ENCODE measurements at regions not wholly inside any gene's neighbourhood (a gene's known extent, or its start where the extent isn't known, plus 50 kb on each side); places are given as distances from the start of the nearest gene placed in this dataset.
"Not testable (repeated sequence)": the region's sequence is repeated elsewhere in the genome, so short reads cannot be mapped to it uniquely, and the experiment has no call there.

DNA sequence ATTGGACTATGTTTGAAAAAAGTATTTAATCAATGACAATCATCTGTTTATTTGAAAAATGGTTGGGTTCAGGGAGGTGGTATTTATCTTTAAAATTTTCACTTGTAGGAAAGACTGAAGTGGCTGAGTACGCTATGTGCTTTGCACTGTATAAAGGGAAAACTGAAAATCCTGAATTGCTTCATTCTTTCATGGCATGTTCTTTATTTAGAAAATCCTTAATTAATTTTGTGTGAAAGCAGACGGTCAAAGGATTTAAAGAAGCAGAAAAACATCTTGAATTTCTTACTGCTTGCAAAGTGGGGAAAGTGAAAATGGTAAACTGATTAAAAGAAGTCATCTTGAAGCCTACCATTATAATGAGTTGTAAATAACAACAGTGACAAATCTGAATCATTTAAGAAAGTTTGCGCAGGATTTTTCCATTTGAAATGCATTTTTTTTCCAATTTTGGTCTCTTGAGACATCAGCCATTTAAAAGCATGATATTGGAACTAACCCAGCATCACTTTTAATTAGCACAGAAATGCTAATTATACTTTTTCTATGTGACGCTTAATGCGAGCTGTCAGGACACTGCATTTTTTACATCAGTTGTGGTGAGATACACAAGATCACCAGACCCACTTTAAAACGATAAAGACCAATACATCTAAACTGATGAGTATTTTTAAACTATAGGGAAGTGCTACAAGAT is 169.0 kb downstream of the NEDD1 start:
- in situ Hi-C loops (cut with HindIII; ENCODE audit: low pct_ligation_motif_present, low pct_unique_long_range_greater_than_20kb, low sequenced_read_pairs), result no loop called here
- no peak for DNase-seq

DNA sequence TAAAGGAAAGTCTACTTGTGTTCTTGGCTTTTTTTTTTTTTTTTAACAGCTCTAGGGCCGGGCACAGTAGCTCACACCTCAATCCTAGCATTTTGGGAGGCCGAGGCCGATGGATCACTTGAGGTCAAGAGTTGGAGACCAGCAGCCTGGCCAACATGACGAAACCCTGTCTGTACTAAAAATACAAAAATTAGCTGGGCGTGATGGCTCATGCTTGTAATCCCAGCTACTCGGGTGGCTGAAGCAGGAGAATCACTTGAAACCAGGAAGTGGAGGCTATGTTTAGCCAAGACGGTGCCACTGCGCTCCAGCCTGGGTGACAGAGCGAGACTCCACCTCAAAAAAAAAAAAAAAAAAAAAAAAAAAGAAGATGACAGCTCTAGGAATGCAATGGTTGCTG is 169.9 kb downstream of the NEDD1 start:
- DNase-seq; in situ Hi-C loops (cut with HindIII; ENCODE audit: low pct_ligation_motif_present, low pct_unique_long_range_greater_than_20kb, low sequenced_read_pairs): not testable (repeated sequence)

DNA sequence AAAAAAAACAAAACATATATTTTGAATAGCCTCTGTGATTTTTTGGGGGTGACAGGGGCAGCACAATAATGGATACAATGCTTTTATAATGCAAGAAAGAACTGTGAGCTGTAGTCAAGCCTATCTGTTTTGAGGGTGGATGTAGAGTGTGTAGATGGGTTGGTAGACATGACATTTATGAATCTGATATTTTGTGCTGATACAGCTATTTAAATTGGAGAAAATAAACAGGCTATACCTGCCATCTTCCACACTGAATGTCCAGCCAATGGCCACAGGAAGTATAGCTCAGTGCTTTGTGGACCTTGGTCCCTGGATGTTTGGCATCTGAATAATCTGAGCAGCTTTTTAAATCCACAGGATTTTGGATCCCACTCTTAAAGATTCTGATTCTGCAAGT is 175.0 kb downstream of the NEDD1 start:
- in situ Hi-C loops (cut with HindIII; ENCODE audit: low pct_ligation_motif_present, low pct_unique_long_range_greater_than_20kb, low sequenced_read_pairs), result no loop called here
- no peak for DNase-seq

DNA sequence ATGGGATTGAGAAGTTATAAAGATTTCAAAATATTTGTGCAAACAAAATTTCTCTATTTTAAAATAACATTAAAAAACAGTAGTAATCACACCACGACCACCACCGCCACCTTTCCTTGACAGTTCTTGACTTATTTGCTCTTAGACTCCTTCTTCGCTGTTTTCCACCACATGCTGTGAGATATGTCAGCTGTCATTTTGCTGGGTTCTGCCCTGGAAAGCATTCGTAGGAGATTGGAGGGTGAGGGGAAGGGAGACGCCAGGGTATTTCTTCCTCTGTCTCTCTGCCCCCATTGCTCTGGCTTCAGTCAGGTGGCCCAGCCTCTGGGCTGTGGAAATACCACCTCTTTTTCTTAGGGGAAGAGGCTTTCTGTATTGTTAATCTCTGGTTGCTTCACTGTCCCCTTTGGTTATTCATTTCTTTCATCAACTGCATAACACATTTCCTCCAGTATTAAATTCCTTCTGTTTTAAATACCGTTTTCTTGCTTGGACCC is 186.2 kb downstream of the NEDD1 start:
- in situ Hi-C loops (cut with HindIII; ENCODE audit: low pct_ligation_motif_present, low pct_unique_long_range_greater_than_20kb, low sequenced_read_pairs), result no loop called here
- DNase-seq, result no peak

DNA sequence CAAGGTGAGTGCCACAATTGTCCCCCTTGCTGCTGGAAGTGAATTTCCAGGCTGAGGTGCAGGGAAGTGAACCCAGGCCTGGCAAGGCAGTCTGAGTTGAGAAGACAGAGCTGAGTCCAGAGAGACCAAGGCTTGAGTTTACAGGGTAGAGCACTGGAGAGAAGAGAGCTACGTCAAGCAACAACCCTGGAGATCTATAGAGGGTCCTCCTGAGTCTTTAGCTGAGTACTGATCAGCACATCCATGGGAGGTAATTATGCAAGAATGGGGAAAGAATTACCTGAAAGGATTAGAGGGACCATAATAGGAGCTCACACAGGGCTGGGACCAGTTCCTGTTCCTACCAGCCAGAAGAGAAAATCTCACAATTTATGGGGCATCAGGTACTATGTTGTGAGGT is 190.7 kb downstream of the NEDD1 start:
- DNase-seq, result no peak
- in situ Hi-C loops (cut with HindIII; ENCODE audit: low pct_ligation_motif_present, low pct_unique_long_range_greater_than_20kb, low sequenced_read_pairs), result no loop called here

GRCh38 chr12:97109441-97109840 is 202.4 kb downstream of the NEDD1 start:
- peak; percentile 46 for DNase-seq
- in situ Hi-C loops (cut with HindIII; ENCODE audit: low pct_ligation_motif_present, low pct_unique_long_range_greater_than_20kb, low sequenced_read_pairs), result no loop called here

DNA sequence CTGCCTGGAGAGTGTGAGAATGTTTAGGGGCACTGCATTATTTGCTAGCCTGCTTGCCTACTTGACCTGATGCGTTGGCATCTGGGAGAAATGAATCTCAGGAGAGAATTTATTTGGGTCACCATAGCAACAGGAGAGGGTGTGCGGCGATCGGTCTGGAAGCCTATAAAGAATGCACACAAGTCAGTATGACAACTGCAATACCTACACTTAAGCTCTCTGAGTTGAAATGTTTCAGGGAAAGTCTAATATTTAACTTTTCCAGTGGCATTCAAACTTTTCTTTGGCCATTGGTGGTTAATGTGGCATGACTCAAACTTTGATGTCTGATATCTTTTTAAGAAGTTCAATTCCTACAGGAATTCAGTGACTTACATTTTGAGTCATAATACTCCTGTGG is 205.1 kb downstream of the NEDD1 start:
- in situ Hi-C loops (cut with HindIII; ENCODE audit: low pct_ligation_motif_present, low pct_unique_long_range_greater_than_20kb, low sequenced_read_pairs), result no loop called here
- peak; percentile 75 for DNase-seq

GRCh38 chr12:97118796-97119375 is 211.8 kb downstream of the NEDD1 start:
- in situ Hi-C loops (cut with HindIII; ENCODE audit: low pct_ligation_motif_present, low pct_unique_long_range_greater_than_20kb, low sequenced_read_pairs), result no loop called here

GRCh38 chr12:97127061-97127460 is 220.0 kb downstream of the NEDD1 start:
- DNase-seq, result no peak
- in situ Hi-C loops (cut with HindIII; ENCODE audit: low pct_ligation_motif_present, low pct_unique_long_range_greater_than_20kb, low sequenced_read_pairs), result no loop called here

More at GRCh38 chr12:97118796-97119375, 211.8 kb downstream of the NEDD1 start:
- no peak for DNase-seq

GRCh38 chr12:97131220-97131981 is 224.3 kb downstream of the NEDD1 start:
- in situ Hi-C loops (cut with HindIII; ENCODE audit: low pct_ligation_motif_present, low pct_unique_long_range_greater_than_20kb, low sequenced_read_pairs), result no loop called here
- no peak for DNase-seq

DNA sequence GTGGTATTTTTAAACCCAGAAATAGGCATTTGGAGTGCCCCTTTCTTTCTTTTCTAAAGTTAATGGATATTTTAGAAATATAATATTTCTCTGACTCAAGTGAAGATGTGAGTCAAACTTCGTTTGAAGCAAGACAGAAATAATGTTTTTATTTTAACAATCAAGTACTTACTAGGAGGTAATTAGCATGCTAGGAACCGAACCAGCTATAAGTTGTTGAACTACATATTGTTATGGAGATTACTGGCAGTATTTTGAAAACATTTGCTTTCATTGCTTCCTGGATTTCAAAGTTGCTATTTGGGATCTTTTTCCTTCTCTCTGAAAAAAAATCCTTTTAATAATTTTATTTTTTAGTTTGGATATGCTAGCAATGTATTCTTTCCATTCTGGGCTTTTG is 225.2 kb downstream of the NEDD1 start:
- no peak for DNase-seq
- in situ Hi-C loops (cut with HindIII; ENCODE audit: low pct_ligation_motif_present, low pct_unique_long_range_greater_than_20kb, low sequenced_read_pairs), result no loop called here

- DNase-seq, result no peak
- in situ Hi-C loops (cut with HindIII; ENCODE audit: low pct_ligation_motif_present, low pct_unique_long_range_greater_than_20kb, low sequenced_read_pairs), result no loop called here
Measured at GRCh38 chr12:97134495-97134894, 227.4 kb downstream of the NEDD1 start.

DNA sequence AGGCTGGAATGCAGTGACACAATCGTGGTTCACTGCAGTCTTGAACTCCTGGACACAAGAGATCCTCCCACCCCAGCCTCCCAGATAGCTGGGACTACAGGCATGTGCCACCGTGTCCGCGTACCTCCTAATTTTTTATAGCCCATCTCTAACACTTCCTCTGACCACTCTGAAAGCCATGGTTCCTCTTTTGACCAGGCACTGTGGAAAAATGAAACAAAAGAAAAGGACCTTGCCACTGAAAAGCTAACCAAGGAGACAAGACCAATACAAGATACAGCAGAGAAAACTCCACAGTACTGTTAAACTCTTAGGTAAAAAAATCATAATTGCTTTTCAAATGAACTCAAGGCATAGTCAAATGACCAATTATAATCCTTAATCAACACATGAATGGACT is 233.3 kb downstream of the NEDD1 start:
- in situ Hi-C loops (cut with HindIII; ENCODE audit: low pct_ligation_motif_present, low pct_unique_long_range_greater_than_20kb, low sequenced_read_pairs), result no loop called here
- DNase-seq, result no peak

GRCh38 chr12:97142737-97143410 is 235.8 kb downstream of the NEDD1 start:
- no peak for DNase-seq
- in situ Hi-C loops (cut with HindIII; ENCODE audit: low pct_ligation_motif_present, low pct_unique_long_range_greater_than_20kb, low sequenced_read_pairs), result no loop called here

- in situ Hi-C loops (cut with HindIII; ENCODE audit: low pct_ligation_motif_present, low pct_unique_long_range_greater_than_20kb, low sequenced_read_pairs), result no loop called here
- DNase-seq, result peak; percentile 57
Measured at GRCh38 chr12:97148941-97149559, 242.0 kb downstream of the NEDD1 start.

DNA sequence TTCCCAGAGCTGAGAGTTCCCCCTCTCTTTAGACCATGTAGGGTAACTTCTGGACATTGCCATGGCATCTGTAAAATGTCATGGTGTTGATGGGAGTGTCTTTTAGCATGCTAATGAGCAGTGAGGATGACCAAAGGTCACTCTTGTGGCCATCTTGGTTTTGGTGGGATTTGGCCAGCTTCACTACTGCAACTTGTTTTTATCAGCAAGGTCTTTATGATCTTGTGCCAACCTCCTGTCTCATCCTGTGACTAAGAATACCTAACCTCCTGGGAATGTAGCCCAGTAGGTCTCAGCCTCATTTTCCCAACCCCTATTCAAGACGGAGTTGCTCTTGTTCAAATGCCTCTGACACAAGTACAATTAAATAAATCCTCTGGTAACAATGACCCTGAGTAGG is 244.4 kb downstream of the NEDD1 start:
- in situ Hi-C loops (cut with HindIII; ENCODE audit: low pct_ligation_motif_present, low pct_unique_long_range_greater_than_20kb, low sequenced_read_pairs), result no loop called here

DNA sequence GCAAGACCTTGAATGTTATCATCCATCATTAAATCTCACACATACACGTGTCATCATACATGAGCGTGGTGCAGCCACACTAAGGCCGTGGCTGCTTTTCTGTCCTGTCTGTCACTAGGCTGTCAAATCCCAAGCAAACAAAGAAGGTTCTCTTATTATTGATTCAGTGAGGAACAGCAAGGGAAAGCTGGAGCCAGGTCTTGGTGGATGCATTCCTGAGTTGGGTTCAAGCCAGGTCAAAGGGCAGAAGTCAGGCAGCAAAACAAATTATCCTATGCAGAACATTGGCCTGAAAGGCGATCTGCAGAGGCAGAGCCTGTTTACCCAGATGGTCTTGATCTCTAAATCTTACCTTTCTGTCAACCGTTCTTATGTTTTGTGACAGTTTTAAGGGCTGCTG is 252.3 kb downstream of the NEDD1 start:
- no peak for DNase-seq
- in situ Hi-C loops (cut with HindIII; ENCODE audit: low pct_ligation_motif_present, low pct_unique_long_range_greater_than_20kb, low sequenced_read_pairs), result no loop called here

More for the DNA sequence above, 244.4 kb downstream of the NEDD1 start:
- no peak for DNase-seq

- in situ Hi-C loops (cut with HindIII; ENCODE audit: low pct_ligation_motif_present, low pct_unique_long_range_greater_than_20kb, low sequenced_read_pairs), result no loop called here
- DNase-seq, result no peak
Measured at GRCh38 chr12:97160277-97160676, 253.2 kb downstream of the NEDD1 start.

- DNase-seq, result no peak
- in situ Hi-C loops (cut with HindIII; ENCODE audit: low pct_ligation_motif_present, low pct_unique_long_range_greater_than_20kb, low sequenced_read_pairs), result no loop called here
Measured at GRCh38 chr12:97162173-97162572, 255.1 kb downstream of the NEDD1 start.
